ENCODE measurements at regions not wholly inside any gene's neighbourhood (a gene's known extent, or its start where the extent isn't known, plus 50 kb on each side); places are given as distances from the start of the nearest gene placed in this dataset.

GRCh38 chr1:82979593-82980236 is 1019.2 kb downstream of the TTLL7 start:
- H3K27ac Mint-ChIP-seq, result no peak overlapping the region
- H3K36me3 ChIP-seq (ENCODE audit: insufficient read depth, low read length), result no peaks in the 10 kb centered on the region
- no peak overlapping the region for H3K27ac ChIP-seq (ENCODE audit: low read depth in 1 of 2, low read length in 2 of 2)
- ChIA-PET POLR2A (no interaction called here), CTCF (no interaction called here)
- H3K36me3 Mint-ChIP-seq (ENCODE audit: low read depth), result no peaks in the 10 kb centered on the region
- no peaks in the 10 kb centered on the region for H3K4me1 Mint-ChIP-seq (ENCODE audit: low read depth)
- no peaks in the 10 kb centered on the region for H3K4me1 ChIP-seq (ENCODE audit: insufficient read depth, low read length)
- H3K27me3 ChIP-seq (ENCODE audit: control insufficient read depth in 1 of 2, insufficient read depth in 2 of 2, low read length in 2 of 2), result no peaks in the 10 kb centered on the region
- ATAC-seq (ENCODE audit: poor library complexity) (no peak), DNase-seq (peak in 1 of 14 experiments; percentile 1)
- H3K4me3 Mint-ChIP-seq, result no peak overlapping the region
- no peaks in the 10 kb centered on the region for H3K9me3 ChIP-seq (ENCODE audit: control insufficient read depth in 1 of 2, insufficient read depth in 1 of 2, low read length in 2 of 2)
- H3K27me3 Mint-ChIP-seq, result no peaks in the 10 kb centered on the region
- TF ChIP-seq CTCF (IDR thresholded peaks at IDR 0.05), result no peak
- intact Hi-C loops (cut with DNase I, micrococcal nuclease), result no loop called here
- no peak overlapping the region for H3K4me3 ChIP-seq (ENCODE audit: low read length)
- H3K9me3 Mint-ChIP-seq, result no peaks in the 10 kb centered on the region

GRCh38 chr1:82978461-82979324 is 1020.2 kb downstream of the TTLL7 start:
- H3K36me3 ChIP-seq (ENCODE audit: insufficient read depth, low read length), result no peaks in the 10 kb centered on the region

More at GRCh38 chr1:82978461-82979324, 1020.2 kb downstream of the TTLL7 start:
- CTCF ChIA-PET, result no interaction called here
- DNase-seq, result no peak
- no peaks in the 10 kb centered on the region for H3K27me3 ChIP-seq (ENCODE audit: control insufficient read depth in 1 of 2, insufficient read depth in 2 of 2, low read length in 2 of 2)
- Mint-ChIP-seq H3K36me3 (ENCODE audit: low read depth) (no peaks in the 10 kb centered on the region), H3K9me3 (no peaks in the 10 kb centered on the region), H3K27ac (no peak overlapping the region), H3K4me3 (no peak overlapping the region), H3K4me1 (ENCODE audit: low read depth) (no peaks in the 10 kb centered on the region), H3K27me3 (no peaks in the 10 kb centered on the region)
- H3K9me3 ChIP-seq (ENCODE audit: control insufficient read depth in 1 of 2, insufficient read depth in 1 of 2, low read length in 2 of 2), result peaks cover 0 to under 1% of the 10 kb centered on the region in 2 experiments
- no peak overlapping the region for H3K27ac ChIP-seq (ENCODE audit: low read depth in 1 of 2, low read length in 2 of 2)
- intact Hi-C loops (cut with DNase I, micrococcal nuclease), result no loop called here
- no peak for TF ChIP-seq CTCF (IDR thresholded peaks at IDR 0.05)
- no peaks in the 10 kb centered on the region for H3K4me1 ChIP-seq (ENCODE audit: insufficient read depth, low read length)
- POLR2A ChIA-PET, result no interaction called here
- no peak for ATAC-seq (ENCODE audit: poor library complexity)
- H3K4me3 ChIP-seq (ENCODE audit: low read length), result no peak overlapping the region
